Fibroblast of pulmonary artery (primary cell): ENCODE measurements at regions not wholly inside any gene's neighbourhood (a gene's known extent, or its start where the extent isn't known, plus 50 kb on each side); places are given as distances from the start of the nearest gene placed in this dataset.

ENCODE experiments used
- DNase-seq: peaks from one replicate; pipeline ENCODE4 v3.0.0-alpha.2; 2010; ENCODE audit warnings: low read depth
- H3K4me3 ChIP-seq: replicated peaks from 2 replicates; pipeline ENCODE4 v1.5.1; 2011; ENCODE audit warnings: low read depth, mild to moderate bottlenecking, control low read depth, low read length, moderate library complexity
- CTCF ChIP-seq: IDR thresholded peaks from 2 replicates; pipeline ENCODE4 v1.5.1; 2011; ENCODE audit warnings: mild to moderate bottlenecking, control low read depth, low read length, inconsistent platforms; ENCODE audit errors: missing control alignments

GRCh38 chr11:27563201-27563600, 56.6 kb upstream of the LIN7C start:
- TF ChIP-seq CTCF = no peak
- H3K4me3 ChIP-seq = no peak overlapping the region
- peak; percentile 51 for DNase-seq

GRCh38 chr11:27558401-27558800, 51.8 kb upstream of the LIN7C start:
- H3K4me3 ChIP-seq = no peak overlapping the region
- peak; percentile 29 for DNase-seq
- TF ChIP-seq CTCF = no peak

- TF ChIP-seq CTCF = no peak
- DNase-seq = peak; percentile 7
- no peak overlapping the region for H3K4me3 ChIP-seq
These were observed 50.7 kb upstream of the LIN7C start for GRCh38 chr11:27557226-27557625.
